ENCODE measurements at regions not wholly inside any gene's neighbourhood (a gene's known extent, or its start where the extent isn't known, plus 50 kb on each side); places are given as distances from the start of the nearest gene placed in this dataset.

GRCh38 chr7:118699222-118699621 lies 474.7 kb downstream of the ANKRD7 start:
- intact Hi-C loops (cut with DNase I; ENCODE audit: low total_unique reads) = no loop called here
- Histone ChIP-seq H3K4me3 (no peak overlapping the region), H3K36me3 (no peaks in the 10 kb centered on the region), H3K9me3 (no peaks in the 10 kb centered on the region), H3K27ac (no peak overlapping the region), H3K4me1 (no peaks in the 10 kb centered on the region), H3K27me3 (no peaks in the 10 kb centered on the region)
- no peak for DNase-seq (ENCODE audit: low spot score in 2 of 2)
- no peak for TF ChIP-seq POLR2AphosphoS5 (IDR thresholded peaks at IDR 0.05)
- no peak for TF ChIP-seq POLR2A (IDR thresholded peaks at IDR 0.05)
- no peak for TF ChIP-seq CTCF (IDR thresholded peaks at IDR 0.05)

- intact Hi-C loops (cut with DNase I; ENCODE audit: low total_unique reads) = no loop called here
- H3K27ac ChIP-seq = no peak overlapping the region
- no peaks in the 10 kb centered on the region for H3K9me3 ChIP-seq
- no peaks in the 10 kb centered on the region for H3K36me3 ChIP-seq
- no peak overlapping the region for H3K4me3 ChIP-seq
- TF ChIP-seq POLR2AphosphoS5 (IDR thresholded peaks at IDR 0.05) = no peak
- TF ChIP-seq CTCF (IDR thresholded peaks at IDR 0.05) = no peak
- TF ChIP-seq POLR2A (IDR thresholded peaks at IDR 0.05) = no peak
- H3K4me1 ChIP-seq = no peaks in the 10 kb centered on the region
- H3K27me3 ChIP-seq = no peaks in the 10 kb centered on the region
- no peak for DNase-seq (ENCODE audit: low spot score in 2 of 2)
Observed at GRCh38 chr7:118708741-118709140, 484.2 kb downstream of the ANKRD7 start.

GRCh38 chr7:118711688-118712087 lies 487.2 kb downstream of the ANKRD7 start:
- H3K4me3 ChIP-seq = no peak overlapping the region
- TF ChIP-seq POLR2A (IDR thresholded peaks at IDR 0.05) (no peak), CTCF (IDR thresholded peaks at IDR 0.05) (no peak)
- H3K36me3 ChIP-seq = no peaks in the 10 kb centered on the region
- H3K27ac ChIP-seq = no peak overlapping the region
- no peak for DNase-seq (ENCODE audit: low spot score in 2 of 2)
- no peaks in the 10 kb centered on the region for H3K27me3 ChIP-seq
- intact Hi-C loops (cut with DNase I; ENCODE audit: low total_unique reads) = no loop called here
- no peaks in the 10 kb centered on the region for H3K4me1 ChIP-seq
- no peaks in the 10 kb centered on the region for H3K9me3 ChIP-seq

GRCh38 chr7:118713039-118713438 lies 488.5 kb downstream of the ANKRD7 start:
- H3K27me3 ChIP-seq = no peaks in the 10 kb centered on the region
- no peak overlapping the region for H3K27ac ChIP-seq
- no peak for DNase-seq (ENCODE audit: low spot score in 2 of 2)
- no peaks in the 10 kb centered on the region for H3K9me3 ChIP-seq
- TF ChIP-seq POLR2AphosphoS5 (IDR thresholded peaks at IDR 0.05) = no peak
- TF ChIP-seq CTCF (IDR thresholded peaks at IDR 0.05) = no peak
- TF ChIP-seq POLR2A (IDR thresholded peaks at IDR 0.05) = no peak
- H3K36me3 ChIP-seq = no peaks in the 10 kb centered on the region
- intact Hi-C loops (cut with DNase I; ENCODE audit: low total_unique reads) = no loop called here
- no peak overlapping the region for H3K4me3 ChIP-seq
- H3K4me1 ChIP-seq = no peaks in the 10 kb centered on the region

GRCh38 chr7:118720632-118721031 lies 496.1 kb downstream of the ANKRD7 start:
- no peak overlapping the region for H3K4me3 ChIP-seq
- H3K27me3 ChIP-seq = no peaks in the 10 kb centered on the region
- no peaks in the 10 kb centered on the region for H3K4me1 ChIP-seq
- DNase-seq (ENCODE audit: low spot score in 2 of 2) = no peak
- H3K9me3 ChIP-seq = peaks cover 0 to 7% of the 10 kb centered on the region in 2 donors
- no peaks in the 10 kb centered on the region for H3K36me3 ChIP-seq
- no peak overlapping the region for H3K27ac ChIP-seq
- intact Hi-C loops (cut with DNase I; ENCODE audit: low total_unique reads) = no loop called here
- TF ChIP-seq POLR2AphosphoS5 (IDR thresholded peaks at IDR 0.05) (no peak), CTCF (IDR thresholded peaks at IDR 0.05) (no peak), POLR2A (IDR thresholded peaks at IDR 0.05) (no peak)

Data from breast epithelium (tissue), 4 donors.